Brain microvascular endothelial cell (primary cell): ENCODE measurements at regions not wholly inside any gene's neighbourhood (a gene's known extent, or its start where the extent isn't known, plus 50 kb on each side); places are given as distances from the start of the nearest gene placed in this dataset.
"Not testable (repeated sequence)": the region's sequence is repeated elsewhere in the genome, so short reads cannot be mapped to it uniquely, and the experiment has no call there.

ENCODE experiments used
- DNase-seq: peaks from one replicate; pipeline ENCODE4 v3.0.0-alpha.2; 2020
- H3K27ac ChIP-seq: fragments of 250-450 bp; sonication (Bioruptor Pico); 2 replicates; pipeline ENCODE4 v1.5.1; 2020; ENCODE audit warnings: mild to moderate bottlenecking, moderate library complexity
- H3K27me3 ChIP-seq: fragments of 250-450 bp; sonication (Bioruptor Pico); replicated peaks from 2 replicates; pipeline ENCODE4 v1.5.1; 2020; ENCODE audit warnings: mild to moderate bottlenecking
- H3K36me3 ChIP-seq: fragments of 250-450 bp; sonication (Bioruptor Pico); replicated peaks from 2 replicates; pipeline ENCODE4 v1.5.1; 2020; ENCODE audit warnings: mild to moderate bottlenecking
- H3K4me3 ChIP-seq: 2 replicates; pipeline ENCODE4 v1.5.1; 2011; ENCODE audit warnings: low read depth, mild to moderate bottlenecking, control low read depth, low read length, moderate library complexity
- CTCF ChIP-seq: IDR thresholded peaks from 2 replicates; pipeline ENCODE4 v1.5.1; 2011; ENCODE audit warnings: low read depth, mild to moderate bottlenecking, moderate library complexity, low read length, control low read depth, inconsistent platforms; ENCODE audit errors: missing control alignments
- in situ Hi-C: cut with HindIII; loops from 2 replicates; pipeline ENCODE4 v1.10.0; 2017; ENCODE audit warnings: low sequenced_read_pairs, low pct_ligation_motif_present

- DNase-seq, result no peak
- H3K36me3 ChIP-seq, result no peaks in the 10 kb centered on the region
Measured at GRCh38 chr11:24406980-24407379, 89.9 kb upstream of the LUZP2 start.

GRCh38 chr11:24407733-24408132 lies 89.1 kb upstream of the LUZP2 start:
- no peak for DNase-seq
- in situ Hi-C loops, result no loop called here
- no peak for TF ChIP-seq CTCF
- Histone ChIP-seq H3K36me3 (no peaks in the 10 kb centered on the region), H3K27me3 (no peaks in the 10 kb centered on the region), H3K4me3 (no peak overlapping the region), H3K27ac (no peak overlapping the region)

More at GRCh38 chr11:24406980-24407379, 89.9 kb upstream of the LUZP2 start:
- H3K4me3 ChIP-seq, result no peak overlapping the region
- in situ Hi-C loops, result no loop called here
- H3K27me3 ChIP-seq, result no peaks in the 10 kb centered on the region
- no peak for TF ChIP-seq CTCF
- H3K27ac ChIP-seq, result no peak overlapping the region

GRCh38 chr11:24408202-24408601 lies 88.7 kb upstream of the LUZP2 start:
- no peak for TF ChIP-seq CTCF
- Histone ChIP-seq H3K36me3 (no peaks in the 10 kb centered on the region), H3K4me3 (no peak overlapping the region), H3K27me3 (no peaks in the 10 kb centered on the region), H3K27ac (no peak overlapping the region)
- DNase-seq, result no peak
- in situ Hi-C loops, result no loop called here

- DNase-seq, result no peak
- no peak for TF ChIP-seq CTCF
- no peak overlapping the region for H3K27ac ChIP-seq
- in situ Hi-C loops, result no loop called here
- no peak overlapping the region for H3K4me3 ChIP-seq
- H3K36me3 ChIP-seq, result no peaks in the 10 kb centered on the region
- no peaks in the 10 kb centered on the region for H3K27me3 ChIP-seq
Measured at GRCh38 chr11:24411791-24412190, 85.1 kb upstream of the LUZP2 start.

- no peak for DNase-seq
- TF ChIP-seq CTCF, result no peak
- in situ Hi-C loops, result no loop called here
- Histone ChIP-seq H3K27me3 (no peaks in the 10 kb centered on the region), H3K36me3 (no peaks in the 10 kb centered on the region), H3K27ac (no peak overlapping the region), H3K4me3 (no peak overlapping the region)
Measured at GRCh38 chr11:24412722-24413121, 84.1 kb upstream of the LUZP2 start.

GRCh38 chr11:24413391-24413790 lies 83.5 kb upstream of the LUZP2 start:
- H3K27me3 ChIP-seq, result no peaks in the 10 kb centered on the region
- no peak overlapping the region for H3K27ac ChIP-seq
- DNase-seq, result no peak
- H3K36me3 ChIP-seq, result no peaks in the 10 kb centered on the region
- in situ Hi-C loops, result no loop called here
- no peak overlapping the region for H3K4me3 ChIP-seq
- no peak for TF ChIP-seq CTCF

GRCh38 chr11:24415955-24416636 lies 80.8 kb upstream of the LUZP2 start:
- H3K36me3 ChIP-seq, H3K4me3 ChIP-seq, H3K27me3 ChIP-seq, DNase-seq, in situ Hi-C loops, H3K27ac ChIP-seq: not testable (repeated sequence)
